ENCODE measurements at regions not wholly inside any gene's neighbourhood (a gene's known extent, or its start where the extent isn't known, plus 50 kb on each side); places are given as distances from the start of the nearest gene placed in this dataset.

DNA sequence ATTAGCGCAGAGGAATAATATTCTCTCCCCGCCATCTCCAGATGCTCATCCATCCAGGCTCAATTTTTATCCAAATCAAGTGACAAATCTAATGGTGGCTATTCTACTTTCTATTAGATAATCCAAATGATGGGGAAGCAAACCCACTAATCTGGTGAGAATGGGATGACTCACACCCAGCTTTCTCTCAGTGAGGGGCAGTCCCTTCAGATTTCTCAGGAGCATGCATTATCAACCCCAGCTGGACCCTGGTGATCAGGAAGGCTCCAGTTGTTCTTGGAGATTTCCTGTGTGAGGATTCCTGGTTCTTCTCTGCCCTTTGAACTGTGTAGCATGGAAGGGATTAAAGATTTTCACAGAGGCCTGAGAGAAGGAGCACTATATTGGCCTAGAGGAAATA, 358.0 kb downstream of the WDR72 start:
- TF ChIP-seq, protein P1, sequence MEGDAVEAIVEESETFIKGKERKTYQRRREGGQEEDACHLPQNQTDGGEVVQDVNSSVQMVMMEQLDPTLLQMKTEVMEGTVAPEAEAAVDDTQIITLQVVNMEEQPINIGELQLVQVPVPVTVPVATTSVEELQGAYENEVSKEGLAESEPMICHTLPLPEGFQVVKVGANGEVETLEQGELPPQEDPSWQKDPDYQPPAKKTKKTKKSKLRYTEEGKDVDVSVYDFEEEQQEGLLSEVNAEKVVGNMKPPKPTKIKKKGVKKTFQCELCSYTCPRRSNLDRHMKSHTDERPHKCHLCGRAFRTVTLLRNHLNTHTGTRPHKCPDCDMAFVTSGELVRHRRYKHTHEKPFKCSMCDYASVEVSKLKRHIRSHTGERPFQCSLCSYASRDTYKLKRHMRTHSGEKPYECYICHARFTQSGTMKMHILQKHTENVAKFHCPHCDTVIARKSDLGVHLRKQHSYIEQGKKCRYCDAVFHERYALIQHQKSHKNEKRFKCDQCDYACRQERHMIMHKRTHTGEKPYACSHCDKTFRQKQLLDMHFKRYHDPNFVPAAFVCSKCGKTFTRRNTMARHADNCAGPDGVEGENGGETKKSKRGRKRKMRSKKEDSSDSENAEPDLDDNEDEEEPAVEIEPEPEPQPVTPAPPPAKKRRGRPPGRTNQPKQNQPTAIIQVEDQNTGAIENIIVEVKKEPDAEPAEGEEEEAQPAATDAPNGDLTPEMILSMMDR (IDR thresholded peaks at IDR 0.05; ENCODE audit: insufficient read depth, low read length, poor library complexity, severe bottlenecking) = no peak
- TF ChIP-seq EZH2phosphoT487 (conservative IDR thresholded peaks at IDR 0.05; ENCODE audit: low read length) = no peak

Measured in SU-DHL-6 (cell line).